ENCODE measurements at regions not wholly inside any gene's neighbourhood (a gene's known extent, or its start where the extent isn't known, plus 50 kb on each side); places are given as distances from the start of the nearest gene placed in this dataset.

DNA sequence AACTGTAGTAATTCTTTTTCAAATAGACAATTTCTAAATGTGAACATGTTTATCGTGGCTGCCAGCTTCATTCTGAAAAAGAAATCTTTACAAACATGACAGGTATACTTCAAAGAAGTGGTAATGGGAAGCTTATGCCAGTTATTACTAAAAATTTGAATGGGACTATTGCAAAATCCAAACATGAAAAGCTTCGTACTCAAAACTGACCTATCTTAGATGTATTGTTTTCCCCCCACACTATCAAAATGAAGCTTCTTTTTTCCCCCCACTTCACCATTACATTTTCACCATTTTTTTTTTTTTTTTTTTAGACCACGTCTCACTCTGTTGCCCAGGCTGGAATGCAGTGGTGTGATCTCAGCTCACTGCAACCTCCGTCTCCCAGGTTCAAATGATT is 50.4 kb upstream of the SERTAD2 start:
- H3K9me3 ChIP-seq, result no peaks in the 10 kb centered on the region
- no peak overlapping the region for H3K27ac ChIP-seq
- intact Hi-C loops (cut with DNase I), result no loop called here
- H3K27me3 ChIP-seq, result no peaks in the 10 kb centered on the region
- H3K4me1 ChIP-seq, result no peaks in the 10 kb centered on the region
- no peak overlapping the region for H3K4me3 ChIP-seq
- no peak for TF ChIP-seq POLR2AphosphoS5 (IDR thresholded peaks at IDR 0.05; ENCODE audit: insufficient read depth in 1 of 2, low read depth in 1 of 2)
- TF ChIP-seq POLR2A (IDR thresholded peaks at IDR 0.05), result no peak
- TF ChIP-seq, protein P1, sequence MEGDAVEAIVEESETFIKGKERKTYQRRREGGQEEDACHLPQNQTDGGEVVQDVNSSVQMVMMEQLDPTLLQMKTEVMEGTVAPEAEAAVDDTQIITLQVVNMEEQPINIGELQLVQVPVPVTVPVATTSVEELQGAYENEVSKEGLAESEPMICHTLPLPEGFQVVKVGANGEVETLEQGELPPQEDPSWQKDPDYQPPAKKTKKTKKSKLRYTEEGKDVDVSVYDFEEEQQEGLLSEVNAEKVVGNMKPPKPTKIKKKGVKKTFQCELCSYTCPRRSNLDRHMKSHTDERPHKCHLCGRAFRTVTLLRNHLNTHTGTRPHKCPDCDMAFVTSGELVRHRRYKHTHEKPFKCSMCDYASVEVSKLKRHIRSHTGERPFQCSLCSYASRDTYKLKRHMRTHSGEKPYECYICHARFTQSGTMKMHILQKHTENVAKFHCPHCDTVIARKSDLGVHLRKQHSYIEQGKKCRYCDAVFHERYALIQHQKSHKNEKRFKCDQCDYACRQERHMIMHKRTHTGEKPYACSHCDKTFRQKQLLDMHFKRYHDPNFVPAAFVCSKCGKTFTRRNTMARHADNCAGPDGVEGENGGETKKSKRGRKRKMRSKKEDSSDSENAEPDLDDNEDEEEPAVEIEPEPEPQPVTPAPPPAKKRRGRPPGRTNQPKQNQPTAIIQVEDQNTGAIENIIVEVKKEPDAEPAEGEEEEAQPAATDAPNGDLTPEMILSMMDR (IDR thresholded peaks at IDR 0.05), result no peak
- no peaks in the 10 kb centered on the region for H3K36me3 ChIP-seq
- no peak for DNase-seq (ENCODE audit: extremely low spot score in 2 of 2)

DNA sequence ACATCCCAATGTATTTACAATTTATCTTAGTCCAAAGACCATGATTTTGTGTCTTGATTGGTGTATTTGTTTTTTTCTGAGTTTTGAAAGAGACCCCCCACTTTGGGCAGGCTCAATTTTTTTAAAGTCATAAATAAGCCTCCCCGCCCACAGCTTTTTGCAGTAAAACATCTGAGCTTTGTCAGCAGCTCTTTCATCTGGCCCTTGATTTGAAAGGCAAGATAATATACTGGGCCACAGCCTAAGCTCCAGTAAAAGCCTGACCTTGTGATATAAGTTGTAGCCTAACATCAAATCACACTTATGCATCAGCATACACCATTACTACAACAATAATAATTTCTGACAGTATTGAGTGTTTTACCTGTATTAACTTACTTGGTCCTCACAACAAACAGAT is 51.3 kb upstream of the SERTAD2 start:
- Histone ChIP-seq H3K27ac (no peak overlapping the region), H3K4me1 (no peaks in the 10 kb centered on the region), H3K9me3 (no peaks in the 10 kb centered on the region), H3K36me3 (no peaks in the 10 kb centered on the region), H3K4me3 (no peak overlapping the region), H3K27me3 (no peaks in the 10 kb centered on the region)
- TF ChIP-seq POLR2AphosphoS5 (IDR thresholded peaks at IDR 0.05; ENCODE audit: insufficient read depth in 1 of 2, low read depth in 1 of 2), result no peak
- TF ChIP-seq, protein P1 (IDR thresholded peaks at IDR 0.05), result no peak
- no peak for TF ChIP-seq POLR2A (IDR thresholded peaks at IDR 0.05)
- DNase-seq (ENCODE audit: extremely low spot score in 2 of 2), result no peak
- intact Hi-C loops (cut with DNase I), result no loop called here

DNA sequence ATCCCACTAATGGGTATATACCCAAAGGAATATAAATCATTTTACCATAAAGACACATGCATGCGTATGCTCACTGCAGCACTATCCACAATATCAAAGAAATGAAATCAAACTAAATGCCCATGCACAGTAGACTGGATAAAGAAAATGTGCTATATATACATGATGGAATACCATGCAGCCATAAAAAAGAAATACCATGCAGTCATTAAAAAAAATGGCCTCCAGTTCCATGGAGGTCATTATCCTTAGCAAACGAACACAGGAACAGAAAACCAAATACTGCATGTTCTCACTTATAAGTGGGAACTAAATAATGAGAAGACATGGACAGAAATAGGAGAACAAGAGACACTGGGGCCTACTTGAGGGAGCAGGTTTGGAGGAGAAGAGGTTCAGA is 53.6 kb upstream of the SERTAD2 start:
- TF ChIP-seq, protein P1 (IDR thresholded peaks at IDR 0.05), result no peak
- TF ChIP-seq POLR2AphosphoS5 (IDR thresholded peaks at IDR 0.05; ENCODE audit: insufficient read depth in 1 of 2, low read depth in 1 of 2) (no peak), POLR2A (IDR thresholded peaks at IDR 0.05) (no peak)
- DNase-seq (ENCODE audit: extremely low spot score in 2 of 2), result no peak
- no peaks in the 10 kb centered on the region for H3K9me3 ChIP-seq
- H3K4me3 ChIP-seq, result no peak overlapping the region
- H3K27me3 ChIP-seq, result no peaks in the 10 kb centered on the region
- no peak overlapping the region for H3K27ac ChIP-seq
- H3K4me1 ChIP-seq, result no peaks in the 10 kb centered on the region
- intact Hi-C loops (cut with DNase I), result no loop called here
- no peaks in the 10 kb centered on the region for H3K36me3 ChIP-seq

- no peak for DNase-seq (ENCODE audit: extremely low spot score in 2 of 2)
- Histone ChIP-seq H3K4me3 (no peak overlapping the region), H3K36me3 (no peaks in the 10 kb centered on the region), H3K4me1 (no peaks in the 10 kb centered on the region), H3K27me3 (no peaks in the 10 kb centered on the region), H3K27ac (no peak overlapping the region), H3K9me3 (no peaks in the 10 kb centered on the region)
- intact Hi-C loops (cut with DNase I), result no loop called here
- TF ChIP-seq POLR2A (IDR thresholded peaks at IDR 0.05), result no peak
- TF ChIP-seq POLR2AphosphoS5 (IDR thresholded peaks at IDR 0.05; ENCODE audit: insufficient read depth in 1 of 2, low read depth in 1 of 2), result no peak
- TF ChIP-seq, protein P1 (IDR thresholded peaks at IDR 0.05), result no peak
These were observed 55.1 kb upstream of the SERTAD2 start for GRCh38 chr2:64708829-64709228.

- Histone ChIP-seq H3K4me1 (no peaks in the 10 kb centered on the region), H3K9me3 (no peaks in the 10 kb centered on the region), H3K4me3 (no peak overlapping the region), H3K27ac (no peak overlapping the region), H3K36me3 (no peaks in the 10 kb centered on the region), H3K27me3 (no peaks in the 10 kb centered on the region)
- no peak for DNase-seq (ENCODE audit: extremely low spot score in 2 of 2)
- intact Hi-C loops (cut with DNase I), result no loop called here
- no peak for TF ChIP-seq POLR2A (IDR thresholded peaks at IDR 0.05)
- TF ChIP-seq, protein P1 (IDR thresholded peaks at IDR 0.05), result no peak
- no peak for TF ChIP-seq POLR2AphosphoS5 (IDR thresholded peaks at IDR 0.05; ENCODE audit: insufficient read depth in 1 of 2, low read depth in 1 of 2)
These were observed 57.6 kb upstream of the SERTAD2 start for GRCh38 chr2:64711252-64711800.
